LNCaP clone FGC (cell line): ENCODE measurements at regions not wholly inside any gene's neighbourhood (a gene's known extent, or its start where the extent isn't known, plus 50 kb on each side); places are given as distances from the start of the nearest gene placed in this dataset.

Experiments used
- DNase-seq: peaks from one replicate; pipeline ENCODE4 v3.0.0-alpha.2; 2011; ENCODE audit warnings: low read depth
- H3K4me3 ChIP-seq: 2 replicates; pipeline ENCODE4 v1.5.1; 2011; ENCODE audit warnings: mild to moderate bottlenecking, low read depth, low read length, control low read depth
- TF ChIP-seq, protein P1 (sequence below): IDR thresholded peaks from 2 replicates; pipeline ENCODE4 v1.5.1; 2012; ENCODE audit warnings: mild to moderate bottlenecking; ENCODE audit not compliant: control insufficient read depth, insufficient read depth; ENCODE audit errors: extremely low read depth

DNA sequence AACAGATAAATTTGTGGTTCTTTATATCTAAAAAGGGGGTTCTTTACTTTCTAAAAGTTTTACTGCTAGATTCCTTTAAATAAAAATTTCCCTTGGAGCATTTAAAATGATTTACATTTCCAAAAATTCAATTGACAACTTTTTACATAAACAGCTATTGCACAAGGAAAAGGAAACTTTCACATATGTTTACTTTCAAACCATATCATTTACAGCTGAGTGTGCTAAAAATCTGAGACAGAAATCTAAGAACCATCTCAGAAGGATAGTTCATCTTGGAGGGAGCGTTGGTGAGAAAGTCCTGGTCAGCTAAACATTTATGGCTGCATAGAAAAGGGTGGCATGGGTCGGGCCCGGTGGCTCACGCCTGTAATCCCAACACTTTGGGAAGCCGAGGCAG, 235.4 kb downstream of the DTWD2 start:
- DNase-seq, result no peak
- H3K4me3 ChIP-seq, result no peak overlapping the region

DNA sequence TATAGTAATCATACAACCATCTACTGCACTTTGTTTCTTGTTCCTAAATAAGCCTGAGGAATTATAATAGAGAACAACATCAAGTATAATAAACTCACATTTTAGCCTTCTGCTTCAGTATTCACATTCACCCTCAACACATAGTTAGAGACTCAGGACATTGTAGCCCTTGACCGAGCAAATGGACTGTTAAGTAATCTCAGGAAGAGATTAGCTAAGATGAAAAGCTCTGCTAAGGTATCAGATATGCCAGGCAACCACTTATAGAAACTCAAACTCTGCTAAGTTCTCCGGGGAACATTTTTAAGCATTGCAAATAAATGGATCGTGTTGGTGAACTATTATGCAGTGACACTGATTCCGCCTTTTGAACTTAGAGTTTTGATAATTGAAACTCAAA, 252.0 kb downstream of the DTWD2 start:
- TF ChIP-seq, protein P1, sequence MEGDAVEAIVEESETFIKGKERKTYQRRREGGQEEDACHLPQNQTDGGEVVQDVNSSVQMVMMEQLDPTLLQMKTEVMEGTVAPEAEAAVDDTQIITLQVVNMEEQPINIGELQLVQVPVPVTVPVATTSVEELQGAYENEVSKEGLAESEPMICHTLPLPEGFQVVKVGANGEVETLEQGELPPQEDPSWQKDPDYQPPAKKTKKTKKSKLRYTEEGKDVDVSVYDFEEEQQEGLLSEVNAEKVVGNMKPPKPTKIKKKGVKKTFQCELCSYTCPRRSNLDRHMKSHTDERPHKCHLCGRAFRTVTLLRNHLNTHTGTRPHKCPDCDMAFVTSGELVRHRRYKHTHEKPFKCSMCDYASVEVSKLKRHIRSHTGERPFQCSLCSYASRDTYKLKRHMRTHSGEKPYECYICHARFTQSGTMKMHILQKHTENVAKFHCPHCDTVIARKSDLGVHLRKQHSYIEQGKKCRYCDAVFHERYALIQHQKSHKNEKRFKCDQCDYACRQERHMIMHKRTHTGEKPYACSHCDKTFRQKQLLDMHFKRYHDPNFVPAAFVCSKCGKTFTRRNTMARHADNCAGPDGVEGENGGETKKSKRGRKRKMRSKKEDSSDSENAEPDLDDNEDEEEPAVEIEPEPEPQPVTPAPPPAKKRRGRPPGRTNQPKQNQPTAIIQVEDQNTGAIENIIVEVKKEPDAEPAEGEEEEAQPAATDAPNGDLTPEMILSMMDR, result no peak
- DNase-seq, result no peak
- H3K4me3 ChIP-seq, result no peak overlapping the region

More for the DNA sequence above, 235.4 kb downstream of the DTWD2 start:
- TF ChIP-seq, protein P1, result no peak

DNA sequence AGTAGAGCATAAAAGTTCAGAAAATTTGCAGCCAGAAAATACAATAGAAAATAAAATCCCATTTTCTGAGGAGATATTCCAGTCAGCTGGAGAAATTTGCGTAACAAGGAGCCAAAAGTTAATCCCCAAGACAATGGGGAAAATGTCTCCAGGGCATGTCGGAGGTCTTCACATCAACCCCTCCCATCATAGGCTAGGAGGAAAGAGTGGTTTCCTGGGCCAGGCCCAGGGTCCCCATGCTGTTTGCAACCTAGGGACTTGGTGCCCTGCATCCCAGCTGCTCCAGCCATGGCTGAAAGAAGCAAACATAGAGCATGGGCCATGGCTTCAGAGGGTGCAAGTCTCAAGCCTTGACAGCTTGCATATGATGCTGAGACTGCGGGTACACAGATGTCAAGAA, 255.0 kb downstream of the DTWD2 start:
- no peak for DNase-seq
- no peak overlapping the region for H3K4me3 ChIP-seq
- TF ChIP-seq, protein P1, result no peak

DNA sequence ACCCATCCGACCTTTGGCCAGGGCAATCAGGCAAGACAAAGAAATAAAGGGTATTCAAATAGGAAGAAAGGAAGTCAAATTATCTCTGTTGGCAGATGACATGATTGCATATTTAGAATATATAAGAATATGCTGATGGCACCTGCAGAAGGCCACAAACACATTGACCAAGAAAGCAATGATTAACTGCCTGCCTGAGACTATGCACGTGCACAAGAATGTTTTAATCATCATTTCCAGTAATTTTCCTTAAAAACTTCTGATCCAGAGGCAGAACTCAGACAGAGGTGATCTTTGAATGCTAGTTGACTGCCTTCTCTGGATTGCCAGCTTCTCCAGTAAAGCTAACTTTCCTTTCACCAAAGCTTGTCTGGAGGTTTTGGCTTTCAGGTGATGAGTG, 260.2 kb downstream of the DTWD2 start:
- TF ChIP-seq, protein P1, result no peak
- H3K4me3 ChIP-seq, result no peak overlapping the region
- no peak for DNase-seq

DNA sequence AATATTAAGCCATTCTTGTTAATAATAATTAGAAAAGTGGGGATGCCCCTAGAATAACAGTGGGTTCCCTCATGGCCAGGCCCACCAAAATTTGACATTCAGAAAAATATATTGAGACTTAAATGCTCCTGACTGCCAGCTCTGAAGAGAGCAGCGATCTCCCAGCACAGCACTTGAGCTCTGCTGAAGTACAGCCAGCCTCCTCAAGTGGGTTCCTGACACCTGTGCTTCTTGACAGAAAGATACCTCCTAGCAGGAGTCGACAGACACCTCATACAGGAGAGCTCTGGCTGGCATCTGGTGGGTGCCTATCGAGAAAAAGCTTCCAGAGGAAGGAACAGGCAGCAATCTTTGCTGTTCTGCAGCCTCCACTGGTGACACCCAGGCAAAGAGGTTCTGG, 261.5 kb downstream of the DTWD2 start:
- TF ChIP-seq, protein P1, result no peak
- no peak for DNase-seq
- no peak overlapping the region for H3K4me3 ChIP-seq

DNA sequence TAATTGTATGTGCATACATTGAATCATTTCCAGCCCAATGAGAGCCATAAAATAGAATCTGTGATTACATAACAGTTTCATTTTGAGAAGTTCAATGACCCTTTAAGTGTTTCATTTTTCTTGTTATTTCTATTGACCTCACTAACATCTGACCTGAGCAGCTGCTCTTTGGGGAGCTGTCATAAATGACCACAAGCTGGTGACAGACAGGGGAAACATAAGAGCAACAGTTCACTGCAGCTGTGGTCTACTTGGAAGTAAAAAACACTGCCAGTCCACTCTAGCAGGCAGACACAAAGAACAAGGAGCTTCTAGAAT, 265.4 kb downstream of the DTWD2 start:
- DNase-seq, result no peak
- no peak overlapping the region for H3K4me3 ChIP-seq
- TF ChIP-seq, protein P1, result no peak

DNA sequence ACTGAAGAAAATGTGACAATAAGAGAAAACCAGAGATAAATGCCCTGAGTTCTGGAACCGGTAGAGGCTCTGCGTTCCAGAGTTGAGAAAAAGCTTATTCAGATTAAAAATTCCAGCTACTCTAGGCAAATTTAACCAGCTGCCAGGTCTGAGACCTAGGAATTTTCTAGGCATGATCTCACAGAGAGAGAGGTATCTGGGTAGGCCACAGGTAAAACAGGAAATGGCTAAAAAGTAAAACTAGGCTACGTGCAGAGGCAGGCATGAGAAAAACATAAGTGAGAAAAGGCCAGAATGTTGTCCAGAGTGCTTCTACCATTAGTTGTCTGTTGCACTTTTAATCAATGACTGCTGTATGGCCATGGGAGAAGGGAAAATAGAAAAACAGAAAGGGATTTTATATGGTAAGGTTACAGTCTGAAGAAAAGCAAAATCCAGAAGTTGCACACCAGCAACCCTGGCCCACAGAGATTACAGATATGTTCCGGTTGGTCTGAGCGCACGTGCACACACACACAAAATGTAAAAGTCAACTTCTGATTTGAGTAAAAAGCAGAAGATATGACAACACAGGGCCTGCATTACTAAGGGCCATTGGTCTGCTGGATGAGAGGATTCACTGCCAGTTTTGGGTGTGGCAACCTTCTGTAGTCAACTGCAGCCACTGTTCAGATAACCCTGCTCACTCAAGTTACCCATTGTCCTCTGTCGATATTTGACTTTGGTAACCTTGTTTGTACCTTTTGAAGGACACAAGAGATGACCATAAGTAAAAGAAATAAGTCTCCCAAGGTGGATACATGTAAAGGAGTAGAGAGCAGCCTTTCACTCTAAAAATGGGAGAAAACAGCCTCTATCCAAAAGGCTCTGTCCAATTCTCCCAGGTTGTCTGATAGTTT, 266.0 kb downstream of the DTWD2 start:
- DNase-seq, result no peak
- TF ChIP-seq, protein P1, result no peak
- H3K4me3 ChIP-seq, result no peak overlapping the region
